ENCODE measurements at regions not wholly inside any gene's neighbourhood (a gene's known extent, or its start where the extent isn't known, plus 50 kb on each side); places are given as distances from the start of the nearest gene placed in this dataset.

DNA sequence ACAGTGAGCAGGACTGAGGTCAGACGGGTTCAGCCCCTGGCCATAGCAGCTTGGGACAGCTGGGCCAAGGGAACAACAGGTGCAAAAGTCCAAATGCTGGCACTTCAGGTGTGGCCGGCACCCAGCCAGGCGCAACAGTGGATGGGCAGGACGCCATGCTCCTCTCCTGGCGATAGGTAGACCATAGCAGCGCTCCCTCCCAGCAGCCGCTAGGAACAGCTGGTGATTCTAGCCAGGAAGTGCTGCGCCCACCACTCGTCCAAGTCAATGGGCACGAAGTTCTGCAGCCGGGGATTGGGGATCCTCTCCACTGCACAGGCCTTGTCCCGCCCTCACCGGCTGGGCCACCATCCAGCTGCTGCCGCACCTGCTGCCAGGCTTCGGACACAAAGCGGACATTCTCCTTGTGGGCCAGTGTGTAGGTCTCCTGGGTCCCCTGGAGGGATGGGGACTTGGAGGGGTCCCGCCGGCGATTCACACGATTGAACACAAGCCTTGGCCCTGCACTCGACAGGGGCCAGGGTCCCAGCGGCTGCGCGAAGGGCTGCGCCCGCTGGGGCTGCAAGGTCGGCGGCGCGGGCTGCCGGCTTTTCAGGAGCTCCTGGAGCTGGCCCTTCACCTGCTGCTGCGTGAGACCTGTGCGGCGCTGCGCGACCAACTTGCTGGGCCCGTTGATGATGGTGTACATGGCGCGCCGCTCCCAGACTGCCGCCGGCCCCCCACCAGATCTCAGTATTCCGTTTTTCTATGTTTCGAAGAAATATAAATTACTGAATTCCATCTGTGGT, 227.5 kb upstream of the STK26 start:
- no peak overlapping the region for H3K27ac ChIP-seq
- no peak overlapping the region for H3K4me3 ChIP-seq
- no peak overlapping the region for H3K4me2 ChIP-seq
- no peaks in the 10 kb centered on the region for H3K9me3 ChIP-seq
- FAIRE-seq (no peak), DNase-seq (ENCODE audit: low read depth in 1 of 2, low spot score in 1 of 2) (no peak), ATAC-seq (no peak)
- H3K4me1 ChIP-seq = 0 out of 3 replicates have a peak, but pooled peaks cover 5% of the 10 kb centered on the region
- ChIA-PET CTCF (interaction anchor here (0.7 to 1.0 kb wide), 2 partner anchors 32 to 1741 kb away, joined by 3 to 4 read pairs; no protein-coding TSS in a partner anchor), POLR2A (no interaction called here)
- TF ChIP-seq CBX2 (IDR thresholded peaks at IDR 0.05; ENCODE audit: borderline replicate concordance, low read depth) (no peak), RCOR1 (IDR thresholded peaks at IDR 0.05; ENCODE audit: low read depth, low read length) (no peak), KDM1A (IDR thresholded peaks at IDR 0.05; ENCODE audit: low read depth) (no peak), EP300 (IDR thresholded peaks at IDR 0.05) (no peak), CEBPB (IDR thresholded peaks at IDR 0.05) (no peak), MYC (IDR thresholded peaks at IDR 0.05; ENCODE audit: borderline replicate concordance, low read length) (no peak), POLR2A (IDR thresholded peaks at IDR 0.05; ENCODE audit: low read length) (no peak), ZNF302 (CRISPR knock-in tag; IDR thresholded peaks at IDR 0.05) (no peak), NPAS2 (CRISPR knock-in tag; IDR thresholded peaks at IDR 0.05; ENCODE audit: borderline replicate concordance) (no peak), FOXS1 (CRISPR knock-in tag; IDR thresholded peaks at IDR 0.05) (no peak), EHMT2 (IDR thresholded peaks at IDR 0.05; ENCODE audit: low read depth) (no peak), CBX8 (IDR thresholded peaks at IDR 0.05) (no peak), RARB (CRISPR knock-in tag; IDR thresholded peaks at IDR 0.05) (no peak), MAZ (IDR thresholded peaks at IDR 0.05; ENCODE audit: borderline replicate concordance, low read depth, low read length) (no peak), KDM5A (IDR thresholded peaks at IDR 0.05) (no peak)
- TF ChIP-seq, protein P1, sequence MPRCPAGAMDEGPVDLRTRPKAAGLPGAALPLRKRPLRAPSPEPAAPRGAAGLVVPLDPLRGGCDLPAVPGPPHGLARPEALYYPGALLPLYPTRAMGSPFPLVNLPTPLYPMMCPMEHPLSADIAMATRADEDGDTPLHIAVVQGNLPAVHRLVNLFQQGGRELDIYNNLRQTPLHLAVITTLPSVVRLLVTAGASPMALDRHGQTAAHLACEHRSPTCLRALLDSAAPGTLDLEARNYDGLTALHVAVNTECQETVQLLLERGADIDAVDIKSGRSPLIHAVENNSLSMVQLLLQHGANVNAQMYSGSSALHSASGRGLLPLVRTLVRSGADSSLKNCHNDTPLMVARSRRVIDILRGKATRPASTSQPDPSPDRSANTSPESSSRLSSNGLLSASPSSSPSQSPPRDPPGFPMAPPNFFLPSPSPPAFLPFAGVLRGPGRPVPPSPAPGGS (IDR thresholded peaks at IDR 0.05) = no peak
- WGBS (ENCODE audit: missing lambda C conversion rate) = 92% methylated on average over 27 of the region's 44 CpGs

DNA sequence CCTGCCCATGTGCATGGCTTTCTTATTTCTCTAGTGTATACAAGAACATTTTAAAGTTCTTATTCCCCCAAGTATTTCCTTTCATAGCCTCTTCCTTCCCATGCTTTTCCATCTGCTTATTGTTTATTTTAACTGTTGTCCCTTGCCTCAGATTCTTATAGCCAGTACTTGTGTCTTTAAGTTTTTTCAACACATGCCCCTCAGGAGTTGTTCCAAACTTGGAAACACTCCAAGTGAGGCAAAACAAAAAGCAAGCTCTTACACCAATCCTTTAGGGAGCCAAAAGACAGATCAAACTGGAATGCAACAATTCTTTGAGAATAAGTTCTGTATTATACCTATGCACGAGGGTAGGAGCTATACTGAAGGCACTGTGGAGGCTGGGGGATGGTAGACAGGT, 222.0 kb upstream of the STK26 start:
- H3K27ac ChIP-seq = no peak overlapping the region
- WGBS (ENCODE audit: missing lambda C conversion rate) = 31% methylated on average over 1 of the region's 1 CpG
- DNase-seq (ENCODE audit: low read depth in 1 of 2, low spot score in 1 of 2) = no peak
- POLR2A ChIA-PET = no interaction called here
- FAIRE-seq = no peak
- no peak overlapping the region for H3K4me3 ChIP-seq
- no peak for ATAC-seq
- TF ChIP-seq SMC3 (IDR thresholded peaks at IDR 0.05) (no peak), CHD4 (IDR thresholded peaks at IDR 0.05; ENCODE audit: borderline replicate concordance) (no peak), HOXB13 (CRISPR knock-in tag; IDR thresholded peaks at IDR 0.05; ENCODE audit: low read depth) (no peak), MAZ (IDR thresholded peaks at IDR 0.05; ENCODE audit: borderline replicate concordance, low read depth, low read length) (no peak)
- TF ChIP-seq, protein P2, sequence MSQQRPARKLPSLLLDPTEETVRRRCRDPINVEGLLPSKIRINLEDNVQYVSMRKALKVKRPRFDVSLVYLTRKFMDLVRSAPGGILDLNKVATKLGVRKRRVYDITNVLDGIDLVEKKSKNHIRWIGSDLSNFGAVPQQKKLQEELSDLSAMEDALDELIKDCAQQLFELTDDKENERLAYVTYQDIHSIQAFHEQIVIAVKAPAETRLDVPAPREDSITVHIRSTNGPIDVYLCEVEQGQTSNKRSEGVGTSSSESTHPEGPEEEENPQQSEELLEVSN (IDR thresholded peaks at IDR 0.05; ENCODE audit: borderline replicate concordance, low read depth) = no peak
- no peaks in the 10 kb centered on the region for H3K9me3 ChIP-seq
- no peak overlapping the region for H3K4me2 ChIP-seq
- CTCF ChIA-PET = interaction anchor here (0.6 to 1.1 kb wide), 3 partner anchors 9 to 1158 kb away, joined by 3 read pairs; no protein-coding TSS in a partner anchor
- H3K4me1 ChIP-seq = no peaks in the 10 kb centered on the region

DNA sequence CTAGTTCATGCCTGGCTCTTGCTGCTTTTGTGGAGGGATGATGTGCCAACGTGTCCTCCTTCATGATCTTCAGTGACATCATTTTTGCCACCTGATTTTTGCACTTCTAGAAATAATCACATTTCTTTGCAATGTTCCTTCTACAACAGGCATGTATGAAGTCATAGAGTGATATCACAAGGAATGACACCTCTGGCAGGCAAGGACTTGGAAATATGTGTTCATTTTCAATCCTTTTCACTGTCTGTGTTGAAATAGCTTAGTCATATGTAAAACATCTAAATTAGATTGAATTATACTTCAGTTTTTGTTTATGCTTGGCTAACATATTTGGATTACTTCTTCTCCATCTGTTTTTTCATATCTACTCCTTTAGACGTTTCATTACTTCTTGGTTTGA, 221.2 kb upstream of the STK26 start:
- ATAC-seq = no peak
- 75% methylated on average over 2 of the region's 2 CpGs for WGBS (ENCODE audit: missing lambda C conversion rate)
- FAIRE-seq = peak; percentile 18
- ChIA-PET CTCF (interaction anchor here (1.1 to 1.7 kb wide), 4 partner anchors 9 to 1157 kb away, joined by 3 to 5 read pairs (median 3); no protein-coding TSS in a partner anchor), POLR2A (no interaction called here)
- no peak for TF ChIP-seq SREBF2 (IDR thresholded peaks at IDR 0.05)
- no peak for TF ChIP-seq TFCP2L1 (CRISPR knock-in tag; IDR thresholded peaks at IDR 0.05)
- no peak for TF ChIP-seq CBX8 (IDR thresholded peaks at IDR 0.05)
- no peak for TF ChIP-seq ZC3H11A (IDR thresholded peaks at IDR 0.05)
- TF ChIP-seq, protein P2 (IDR thresholded peaks at IDR 0.05; ENCODE audit: borderline replicate concordance, low read depth) = no peak
- TF ChIP-seq HOXA7 (CRISPR knock-in tag; IDR thresholded peaks at IDR 0.05) = no peak
- TF ChIP-seq, protein P3, sequence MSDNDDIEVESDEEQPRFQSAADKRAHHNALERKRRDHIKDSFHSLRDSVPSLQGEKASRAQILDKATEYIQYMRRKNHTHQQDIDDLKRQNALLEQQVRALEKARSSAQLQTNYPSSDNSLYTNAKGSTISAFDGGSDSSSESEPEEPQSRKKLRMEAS (IDR thresholded peaks at IDR 0.05) = no peak
- TF ChIP-seq ZFP36 (IDR thresholded peaks at IDR 0.05; ENCODE audit: borderline replicate concordance, partially characterized antibody) = no peak
- TF ChIP-seq, protein P4, sequence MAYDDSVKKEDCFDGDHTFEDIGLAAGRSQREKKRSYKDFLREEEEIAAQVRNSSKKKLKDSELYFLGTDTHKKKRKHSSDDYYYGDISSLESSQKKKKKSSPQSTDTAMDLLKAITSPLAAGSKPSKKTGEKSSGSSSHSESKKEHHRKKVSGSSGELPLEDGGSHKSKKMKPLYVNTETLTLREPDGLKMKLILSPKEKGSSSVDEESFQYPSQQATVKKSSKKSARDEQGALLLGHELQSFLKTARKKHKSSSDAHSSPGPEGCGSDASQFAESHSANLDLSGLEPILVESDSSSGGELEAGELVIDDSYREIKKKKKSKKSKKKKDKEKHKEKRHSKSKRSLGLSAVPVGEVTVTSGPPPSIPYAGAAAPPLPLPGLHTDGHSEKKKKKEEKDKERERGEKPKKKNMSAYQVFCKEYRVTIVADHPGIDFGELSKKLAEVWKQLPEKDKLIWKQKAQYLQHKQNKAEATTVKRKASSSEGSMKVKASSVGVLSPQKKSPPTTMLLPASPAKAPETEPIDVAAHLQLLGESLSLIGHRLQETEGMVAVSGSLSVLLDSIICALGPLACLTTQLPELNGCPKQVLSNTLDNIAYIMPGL (CRISPR knock-in tag; IDR thresholded peaks at IDR 0.05; ENCODE audit: borderline replicate concordance) = no peak
- TF ChIP-seq EP300 (IDR thresholded peaks at IDR 0.05) = no peak
- TF ChIP-seq, protein P5, sequence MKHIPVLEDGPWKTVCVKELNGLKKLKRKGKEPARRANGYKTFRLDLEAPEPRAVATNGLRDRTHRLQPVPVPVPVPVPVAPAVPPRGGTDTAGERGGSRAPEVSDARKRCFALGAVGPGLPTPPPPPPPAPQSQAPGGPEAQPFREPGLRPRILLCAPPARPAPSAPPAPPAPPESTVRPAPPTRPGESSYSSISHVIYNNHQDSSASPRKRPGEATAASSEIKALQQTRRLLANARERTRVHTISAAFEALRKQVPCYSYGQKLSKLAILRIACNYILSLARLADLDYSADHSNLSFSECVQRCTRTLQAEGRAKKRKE (CRISPR knock-in tag; IDR thresholded peaks at IDR 0.05; ENCODE audit: low read depth) = no peak
- no peak for TF ChIP-seq ESRRA (IDR thresholded peaks at IDR 0.05; ENCODE audit: borderline replicate concordance, low read length)
- TF ChIP-seq CEBPB (IDR thresholded peaks at IDR 0.05) = no peak
- TF ChIP-seq KDM1A (IDR thresholded peaks at IDR 0.05; ENCODE audit: low read depth) = no peak
- no peak for DNase-seq (ENCODE audit: low read depth in 1 of 2, low spot score in 1 of 2)
- Histone ChIP-seq H3K4me3 (no peak overlapping the region), H3K9me3 (no peaks in the 10 kb centered on the region), H3K27ac (no peak overlapping the region), H3K4me1 (no peaks in the 10 kb centered on the region), H3K4me2 (no peak overlapping the region)

All from A549 (cell line).